ENCODE measurements at regions not wholly inside any gene's neighbourhood (a gene's known extent, or its start where the extent isn't known, plus 50 kb on each side); places are given as distances from the start of the nearest gene placed in this dataset.

- TF ChIP-seq EZH2 (IDR thresholded peaks at IDR 0.05; ENCODE audit: insufficient read depth, poor library complexity, severe bottlenecking): no peak
- TF ChIP-seq EZH2phosphoT487 (IDR thresholded peaks at IDR 0.05; ENCODE audit: insufficient read depth, low read depth): no peak
These were observed 269.5 kb downstream of the CNTN3 start for GRCh38 chr3:74344865-74345440.

Measured in GM23248 (cell line).